Thyroid gland (tissue), 4 donors: ENCODE measurements at regions not wholly inside any gene's neighbourhood (a gene's known extent, or its start where the extent isn't known, plus 50 kb on each side); places are given as distances from the start of the nearest gene placed in this dataset.

Experiments
- POLR2A ChIP-seq, 2 donors: fragments of 450-650 bp; IDR thresholded peaks; one replicate each; pipeline ENCODE4 v1.6.1; 2017; ENCODE audit warnings: antibody characterized with exemption in 2 of 2, mild to moderate bottlenecking in 2 of 2, moderate library complexity in 1 of 2
- TF ChIP-seq, protein P1 (sequence below), 6 experiments: fragments of 200-600 bp in 3 of 6; fragments of 450-650 bp in 3 of 6; sonication (generic) in 3 of 6; IDR thresholded peaks; one replicate each; pipeline ENCODE4 v1.5.1; 2016 to 2019; ENCODE audit warnings: antibody characterized with exemption in 6 of 6, mild to moderate bottlenecking in 2 of 6, inconsistent platforms in 1 of 6, moderate library complexity in 1 of 6

DNA sequence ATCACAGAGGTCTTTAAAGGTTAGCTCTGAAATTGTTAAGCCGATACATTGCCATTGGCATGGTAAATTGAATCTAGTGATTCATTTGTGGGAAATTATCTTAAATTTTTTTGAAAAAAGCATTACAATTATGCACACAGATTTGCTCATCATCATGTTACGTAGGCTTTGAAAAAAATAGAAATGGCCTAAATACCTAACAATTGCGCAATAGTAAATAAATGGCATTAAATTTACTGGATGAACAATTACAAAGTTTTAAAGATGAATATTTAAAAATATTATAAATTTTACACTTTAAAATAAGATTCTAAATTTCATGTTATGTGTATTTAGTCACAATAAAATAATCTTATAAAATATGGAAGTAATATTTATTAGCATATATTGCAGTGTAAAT is 171.3 kb downstream of the RPRM start:
- TF ChIP-seq, protein P1, sequence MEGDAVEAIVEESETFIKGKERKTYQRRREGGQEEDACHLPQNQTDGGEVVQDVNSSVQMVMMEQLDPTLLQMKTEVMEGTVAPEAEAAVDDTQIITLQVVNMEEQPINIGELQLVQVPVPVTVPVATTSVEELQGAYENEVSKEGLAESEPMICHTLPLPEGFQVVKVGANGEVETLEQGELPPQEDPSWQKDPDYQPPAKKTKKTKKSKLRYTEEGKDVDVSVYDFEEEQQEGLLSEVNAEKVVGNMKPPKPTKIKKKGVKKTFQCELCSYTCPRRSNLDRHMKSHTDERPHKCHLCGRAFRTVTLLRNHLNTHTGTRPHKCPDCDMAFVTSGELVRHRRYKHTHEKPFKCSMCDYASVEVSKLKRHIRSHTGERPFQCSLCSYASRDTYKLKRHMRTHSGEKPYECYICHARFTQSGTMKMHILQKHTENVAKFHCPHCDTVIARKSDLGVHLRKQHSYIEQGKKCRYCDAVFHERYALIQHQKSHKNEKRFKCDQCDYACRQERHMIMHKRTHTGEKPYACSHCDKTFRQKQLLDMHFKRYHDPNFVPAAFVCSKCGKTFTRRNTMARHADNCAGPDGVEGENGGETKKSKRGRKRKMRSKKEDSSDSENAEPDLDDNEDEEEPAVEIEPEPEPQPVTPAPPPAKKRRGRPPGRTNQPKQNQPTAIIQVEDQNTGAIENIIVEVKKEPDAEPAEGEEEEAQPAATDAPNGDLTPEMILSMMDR (IDR thresholded peaks at IDR 0.05) = no peak
- TF ChIP-seq POLR2A (IDR thresholded peaks at IDR 0.05) = no peak
